Ishikawa (cell line): ENCODE measurements at regions not wholly inside any gene's neighbourhood (a gene's known extent, or its start where the extent isn't known, plus 50 kb on each side); places are given as distances from the start of the nearest gene placed in this dataset.

Experiments
- CEBPB ChIP-seq: IDR thresholded peaks from 2 replicates; pipeline ENCODE4 v1.6.1; 2012
- CREB1 ChIP-seq: IDR thresholded peaks from 2 replicates; pipeline ENCODE4 v1.6.1; 2012; ENCODE audit warnings: low read depth
- EGR1 ChIP-seq: IDR thresholded peaks from 2 replicates; pipeline ENCODE4 v1.6.1; 2012
- MAX ChIP-seq: IDR thresholded peaks from 2 replicates; pipeline ENCODE4 v1.6.1; 2012
- REST ChIP-seq: IDR thresholded peaks from 2 replicates; pipeline ENCODE4 v1.6.1; 2012; ENCODE audit warnings: low read depth, mild to moderate bottlenecking
- TEAD4 ChIP-seq: IDR thresholded peaks from 2 replicates; pipeline ENCODE4 v1.6.1; 2012

- TF ChIP-seq REST (no peak), MAX (no peak), CEBPB (no peak), TEAD4 (no peak), EGR1 (no peak), CREB1 (no peak)
Measured at GRCh38 chr3:107263269-107264021, 113.8 kb upstream of the CCDC54 start.
